DND-41 (cell line): ENCODE measurements at regions not wholly inside any gene's neighbourhood (a gene's known extent, or its start where the extent isn't known, plus 50 kb on each side); places are given as distances from the start of the nearest gene placed in this dataset.

Source experiments
- ATAC-seq: fragments of 200-7000 bp; cut with Tn5 transposase; 3 replicates; pipeline ENCODE4 v1.9.1; 2021; ENCODE audit warnings: low read depth; ENCODE audit not compliant: insufficient read depth
- DNase-seq: peaks from one replicate; pipeline ENCODE4 v3.0.0-alpha.2; 2020
- H2AFZ ChIP-seq: 2 replicates; pipeline ENCODE4 v1.6.0; 2012; ENCODE audit warnings: low read depth, low read length
- H3K27ac ChIP-seq: 2 replicates; pipeline ENCODE4 v1.5.1; 2012; ENCODE audit warnings: low read length, inconsistent platforms
- H3K27me3 ChIP-seq: fragments of 200-600 bp; sonication (generic); 2 replicates; pipeline ENCODE4 v1.6.0; 2012; ENCODE audit warnings: low read length, mild to moderate bottlenecking, inconsistent platforms; ENCODE audit not compliant: insufficient read depth, poor library complexity
- H3K36me3 ChIP-seq: 2 replicates; pipeline ENCODE4 v1.5.1; 2012; ENCODE audit warnings: low read length, inconsistent platforms; ENCODE audit not compliant: insufficient read depth
- H3K4me1 ChIP-seq: 2 replicates; pipeline ENCODE4 v1.5.1; 2012; ENCODE audit warnings: mild to moderate bottlenecking, low read length; ENCODE audit not compliant: insufficient read depth
- H3K4me2 ChIP-seq: 2 replicates; pipeline ENCODE4 v1.6.0; 2012; ENCODE audit warnings: mild to moderate bottlenecking, moderate library complexity, low read length, inconsistent platforms; ENCODE audit not compliant: insufficient read depth
- H3K4me3 ChIP-seq, 2 experiments: fragments of 200-600 bp in 1 of 2; shearing (Covaris generic) in 1 of 2; 2 replicates each; pipeline ENCODE4 v1.5.1; 2012 to 2016; ENCODE audit warnings: inconsistent platforms in 2 of 2, low read length in 2 of 2, mild to moderate bottlenecking in 2 of 2, low read depth in 1 of 2, moderate library complexity in 1 of 2
- H3K79me2 ChIP-seq: 2 replicates; pipeline ENCODE4 v1.6.0; 2012; ENCODE audit warnings: low read length, inconsistent platforms; ENCODE audit not compliant: insufficient read depth
- H3K9ac ChIP-seq: 2 replicates; pipeline ENCODE4 v1.6.0; 2012; ENCODE audit warnings: low read depth, mild to moderate bottlenecking, inconsistent platforms, low read length, moderate library complexity
- H3K9me3 ChIP-seq: 2 replicates; pipeline ENCODE4 v1.5.1; 2012; ENCODE audit warnings: low read length, moderate library complexity, mild to moderate bottlenecking, inconsistent platforms; ENCODE audit not compliant: insufficient read depth, severe bottlenecking
- H4K20me1 ChIP-seq: 2 replicates; pipeline ENCODE4 v1.6.0; 2012; ENCODE audit warnings: low read length; ENCODE audit not compliant: insufficient read depth
- EZH2 ChIP-seq: IDR thresholded peaks from 3 replicates; pipeline ENCODE4 v1.6.1; 2012; ENCODE audit warnings: borderline replicate concordance, low read depth, mild to moderate bottlenecking, moderate library complexity, low read length, inconsistent platforms; ENCODE audit not compliant: severe bottlenecking
- TF ChIP-seq, protein P1 (sequence below): IDR thresholded peaks from 2 replicates; pipeline ENCODE4 v1.5.1; 2012; ENCODE audit warnings: borderline replicate concordance, low read length, moderate library complexity, mild to moderate bottlenecking; ENCODE audit not compliant: poor library complexity, severe bottlenecking; ENCODE audit errors: extremely low read depth

DNA sequence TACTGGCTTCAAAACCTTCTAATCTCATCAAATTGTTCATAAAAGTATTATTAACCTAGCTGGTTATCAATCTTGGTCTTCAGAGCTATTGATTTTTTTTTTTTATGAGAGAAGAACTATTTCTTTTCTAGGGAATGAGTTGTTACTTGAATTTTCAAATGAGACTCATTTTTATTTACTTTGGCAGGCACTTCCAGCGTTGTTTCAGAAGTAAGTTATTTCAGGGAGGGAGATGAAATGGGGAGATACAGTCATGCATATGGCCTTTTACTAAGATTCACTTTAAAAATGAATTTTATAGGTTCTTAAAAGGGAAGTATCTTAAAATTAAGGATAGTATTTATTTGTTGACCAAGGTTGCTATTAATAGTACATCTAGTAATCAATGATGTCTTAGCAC lies 129.6 kb downstream of the IZUMO3 start:
- no peak for TF ChIP-seq EZH2
- TF ChIP-seq, protein P1, sequence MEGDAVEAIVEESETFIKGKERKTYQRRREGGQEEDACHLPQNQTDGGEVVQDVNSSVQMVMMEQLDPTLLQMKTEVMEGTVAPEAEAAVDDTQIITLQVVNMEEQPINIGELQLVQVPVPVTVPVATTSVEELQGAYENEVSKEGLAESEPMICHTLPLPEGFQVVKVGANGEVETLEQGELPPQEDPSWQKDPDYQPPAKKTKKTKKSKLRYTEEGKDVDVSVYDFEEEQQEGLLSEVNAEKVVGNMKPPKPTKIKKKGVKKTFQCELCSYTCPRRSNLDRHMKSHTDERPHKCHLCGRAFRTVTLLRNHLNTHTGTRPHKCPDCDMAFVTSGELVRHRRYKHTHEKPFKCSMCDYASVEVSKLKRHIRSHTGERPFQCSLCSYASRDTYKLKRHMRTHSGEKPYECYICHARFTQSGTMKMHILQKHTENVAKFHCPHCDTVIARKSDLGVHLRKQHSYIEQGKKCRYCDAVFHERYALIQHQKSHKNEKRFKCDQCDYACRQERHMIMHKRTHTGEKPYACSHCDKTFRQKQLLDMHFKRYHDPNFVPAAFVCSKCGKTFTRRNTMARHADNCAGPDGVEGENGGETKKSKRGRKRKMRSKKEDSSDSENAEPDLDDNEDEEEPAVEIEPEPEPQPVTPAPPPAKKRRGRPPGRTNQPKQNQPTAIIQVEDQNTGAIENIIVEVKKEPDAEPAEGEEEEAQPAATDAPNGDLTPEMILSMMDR = no peak
- Histone ChIP-seq H4K20me1 (no peaks in the 10 kb centered on the region), H3K9ac (no peak overlapping the region), H3K79me2 (no peaks in the 10 kb centered on the region), H3K4me2 (no peak overlapping the region), H3K27me3 (no peaks in the 10 kb centered on the region), H2AFZ (no peak overlapping the region), H3K4me1 (no peaks in the 10 kb centered on the region), H3K27ac (no peak overlapping the region), H3K4me3 (no peak overlapping the region), H3K9me3 (no peaks in the 10 kb centered on the region), H3K36me3 (no peaks in the 10 kb centered on the region)
- ATAC-seq = no peak
- no peak for DNase-seq

DNA sequence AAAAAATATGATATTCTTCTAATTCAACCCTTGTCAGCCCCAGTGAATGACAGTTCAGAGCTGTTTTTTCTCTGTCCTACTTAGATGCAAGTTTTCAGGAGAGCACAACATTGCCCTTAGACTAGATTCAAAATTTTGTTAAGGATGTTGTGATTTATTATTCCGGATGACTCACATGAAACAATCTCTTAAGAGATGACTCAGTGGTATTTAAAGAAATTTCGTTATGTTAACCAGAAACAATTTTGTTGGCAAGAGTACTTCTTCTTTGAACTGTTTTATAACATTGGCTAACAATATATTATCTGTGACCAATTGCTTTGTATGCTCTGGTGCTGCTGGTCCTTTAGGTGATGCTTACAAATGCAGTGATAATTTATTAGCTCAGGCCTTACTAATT lies 132.0 kb downstream of the IZUMO3 start:
- Histone ChIP-seq H3K9ac (no peak overlapping the region), H3K27ac (no peak overlapping the region), H3K4me3 (no peak overlapping the region), H3K4me2 (no peak overlapping the region), H2AFZ (no peak overlapping the region), H3K4me1 (no peaks in the 10 kb centered on the region), H3K36me3 (no peaks in the 10 kb centered on the region), H3K9me3 (no peaks in the 10 kb centered on the region), H3K79me2 (no peaks in the 10 kb centered on the region), H4K20me1 (no peaks in the 10 kb centered on the region), H3K27me3 (no peaks in the 10 kb centered on the region)
- DNase-seq = no peak
- ATAC-seq = no peak
- TF ChIP-seq EZH2 = no peak
- TF ChIP-seq, protein P1 = no peak

DNA sequence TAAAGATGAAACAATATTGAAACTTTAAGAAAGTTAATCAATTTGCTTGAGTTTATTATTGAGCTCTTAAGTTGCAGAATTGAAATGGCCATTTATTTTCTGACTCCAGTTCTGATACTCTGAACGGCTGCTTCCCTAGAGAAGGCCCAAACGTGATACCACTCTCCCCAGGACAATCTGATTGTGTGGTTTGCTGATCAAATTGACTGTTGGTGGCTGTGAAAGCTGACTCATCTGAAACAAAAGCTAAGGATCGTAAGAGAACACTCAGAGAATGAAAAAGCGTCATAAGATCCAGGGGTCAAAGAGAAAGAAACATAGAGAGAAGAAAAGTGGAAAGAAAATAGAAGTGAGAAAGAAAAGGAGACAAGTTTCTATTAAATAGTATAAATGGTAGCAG lies 147.2 kb downstream of the IZUMO3 start:
- H3K27me3 ChIP-seq = no peaks in the 10 kb centered on the region
- no peaks in the 10 kb centered on the region for H3K9me3 ChIP-seq
- DNase-seq (no peak), ATAC-seq (no peak)
- H3K4me3 ChIP-seq = no peak overlapping the region
- no peaks in the 10 kb centered on the region for H4K20me1 ChIP-seq
- no peak overlapping the region for H2AFZ ChIP-seq
- H3K79me2 ChIP-seq = no peaks in the 10 kb centered on the region
- TF ChIP-seq, protein P1 = no peak
- TF ChIP-seq EZH2 = no peak
- H3K27ac ChIP-seq = no peak overlapping the region
- H3K9ac ChIP-seq = no peak overlapping the region
- H3K36me3 ChIP-seq = no peaks in the 10 kb centered on the region
- H3K4me1 ChIP-seq = no peaks in the 10 kb centered on the region
- no peak overlapping the region for H3K4me2 ChIP-seq

DNA sequence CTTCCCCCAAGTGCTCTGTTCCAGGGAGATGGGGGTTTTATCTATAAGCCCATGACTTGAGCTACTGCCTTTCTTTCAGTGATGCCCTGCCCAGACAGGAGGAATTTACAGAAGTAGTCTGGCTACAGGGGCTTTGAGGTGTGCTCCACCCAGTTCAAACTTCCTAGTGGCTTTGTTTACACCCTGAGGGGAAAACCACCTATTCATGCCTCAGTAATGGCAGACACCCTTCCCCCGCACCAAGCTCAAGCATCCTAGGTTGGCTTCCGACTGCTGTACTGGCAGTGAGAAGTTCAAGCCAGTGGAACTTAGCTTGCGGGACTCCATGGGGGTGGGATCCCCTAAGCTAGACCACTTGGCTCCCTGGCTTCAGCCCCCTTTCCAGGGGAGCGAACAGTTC lies 154.6 kb downstream of the IZUMO3 start:
- Histone ChIP-seq H3K9me3 (no peaks in the 10 kb centered on the region), H3K27me3 (no peaks in the 10 kb centered on the region), H3K36me3 (no peaks in the 10 kb centered on the region), H3K27ac (no peak overlapping the region), H2AFZ (no peak overlapping the region), H4K20me1 (no peaks in the 10 kb centered on the region), H3K9ac (no peak overlapping the region), H3K4me1 (no peaks in the 10 kb centered on the region), H3K4me3 (no peak overlapping the region), H3K4me2 (no peak overlapping the region), H3K79me2 (no peaks in the 10 kb centered on the region)
- ATAC-seq (no peak), DNase-seq (no peak)
- no peak for TF ChIP-seq EZH2
- TF ChIP-seq, protein P1 = no peak
